ENCODE measurements at regions not wholly inside any gene's neighbourhood (a gene's known extent, or its start where the extent isn't known, plus 50 kb on each side); places are given as distances from the start of the nearest gene placed in this dataset.

DNA sequence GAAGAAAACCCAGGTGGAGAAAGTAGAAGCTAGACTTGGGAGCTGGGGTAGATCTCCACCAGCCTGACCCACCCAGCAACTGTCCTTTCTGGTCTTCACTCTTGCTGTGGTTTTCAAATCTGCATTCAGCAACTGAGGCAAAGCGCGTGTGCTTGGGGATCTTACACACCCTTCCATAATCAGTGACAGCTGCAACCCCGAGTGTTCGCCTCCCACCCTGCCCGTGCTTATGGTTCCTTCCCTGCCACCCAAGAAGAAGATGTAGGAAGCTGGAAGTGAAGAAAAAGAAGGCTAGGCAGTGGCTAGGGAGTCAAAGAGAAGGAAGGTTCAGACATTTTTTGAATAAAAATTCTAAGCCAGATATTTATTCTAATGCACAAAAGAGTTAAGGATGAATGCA lies 162.6 kb upstream of the CCND2 start:
- H3K27ac ChIP-seq (ENCODE audit: low read depth, low read length): no peak overlapping the region
- POLR2A ChIA-PET: no interaction called here
- DNase-seq (ENCODE audit: low read depth, low spot score) (no peak), ATAC-seq (no peak)
- no peak overlapping the region for H3K9ac ChIP-seq (ENCODE audit: low read length)
- no peak overlapping the region for H2AFZ ChIP-seq (ENCODE audit: low read depth, low read length, poor library complexity, severe bottlenecking)
- no peaks in the 10 kb centered on the region for H3K4me1 ChIP-seq (ENCODE audit: control insufficient read depth in 1 of 2, insufficient read depth in 2 of 2, low read length in 2 of 2)
- intact Hi-C loops (cut with micrococcal nuclease): no loop called here
- H3K4me3 ChIP-seq (replicated peaks in 1 of 2; ENCODE audit: low read depth in 1 of 2, low read length in 2 of 2): no peak overlapping the region
- H3K9me3 ChIP-seq (ENCODE audit: control insufficient read depth in 1 of 2, insufficient read depth in 1 of 2, low read depth in 1 of 2, low read length in 2 of 2): no peaks in the 10 kb centered on the region
- RAD21 ChIA-PET (ENCODE audit: low non-redundant PET in 1 of 2, low total read pairs in 2 of 2, uncharacterized antibody in 2 of 2, unreplicated experiment in 2 of 2): no interaction called here
- peaks cover 30% of the 10 kb centered on the region; the same call in 1 of the 2 replicates for H3K27me3 ChIP-seq (ENCODE audit: insufficient read depth, low read length)
- no peak for TF ChIP-seq ZFX (IDR thresholded peaks at IDR 0.05)
- TF ChIP-seq EZH2 (IDR thresholded peaks at IDR 0.05): no peak
- TF ChIP-seq FOSL1 (IDR thresholded peaks at IDR 0.05; ENCODE audit: low read depth): no peak
- no peak for TF ChIP-seq RAD21 (IDR thresholded peaks at IDR 0.05; ENCODE audit: low read depth)
- no peak for TF ChIP-seq CEBPB (IDR thresholded peaks at IDR 0.05; ENCODE audit: low read depth)
- TF ChIP-seq, protein P1, sequence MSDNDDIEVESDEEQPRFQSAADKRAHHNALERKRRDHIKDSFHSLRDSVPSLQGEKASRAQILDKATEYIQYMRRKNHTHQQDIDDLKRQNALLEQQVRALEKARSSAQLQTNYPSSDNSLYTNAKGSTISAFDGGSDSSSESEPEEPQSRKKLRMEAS (IDR thresholded peaks at IDR 0.05): no peak
- no peak for TF ChIP-seq CBX3 (IDR thresholded peaks at IDR 0.05; ENCODE audit: low read depth)
- TF ChIP-seq ELF1 (IDR thresholded peaks at IDR 0.05; ENCODE audit: borderline replicate concordance, low read depth): no peak
- no peaks in the 10 kb centered on the region for H3K79me2 ChIP-seq (ENCODE audit: insufficient read depth, low read length)
- no peaks in the 10 kb centered on the region for H4K20me1 ChIP-seq (ENCODE audit: insufficient read depth)
- no TSS peak for BruUV-seq (replicated peaks)
- no peaks in the 10 kb centered on the region for H3K36me3 ChIP-seq (ENCODE audit: control insufficient read depth in 1 of 2, insufficient read depth in 2 of 2, low read length in 2 of 2)
- no peaks in the 10 kb centered on the region for H3K9me2 ChIP-seq (ENCODE audit: insufficient read depth)
- CTCF ChIA-PET: no interaction called here
- no peak overlapping the region for H3K4me2 ChIP-seq (ENCODE audit: low read length)

GRCh38 chr12:4109826-4110225 lies 163.7 kb upstream of the CCND2 start:
- ATAC-seq (no peak), DNase-seq (ENCODE audit: low read depth, low spot score) (no peak)
- TF ChIP-seq CEBPB (IDR thresholded peaks at IDR 0.05; ENCODE audit: low read depth): no peak
- no peak for TF ChIP-seq YY1 (IDR thresholded peaks at IDR 0.05; ENCODE audit: extremely low read depth, insufficient replicate concordance, low read depth, low read length)
- TF ChIP-seq EZH2phosphoT487 (IDR thresholded peaks at IDR 0.05; ENCODE audit: borderline replicate concordance): no peak
- TF ChIP-seq POLR2AphosphoS5 (IDR thresholded peaks at IDR 0.05; ENCODE audit: low read depth, low read length): no peak
- TF ChIP-seq ZFX (IDR thresholded peaks at IDR 0.05): no peak
- TF ChIP-seq ELF1 (IDR thresholded peaks at IDR 0.05; ENCODE audit: borderline replicate concordance, low read depth): no peak
- no peak for TF ChIP-seq SP1 (IDR thresholded peaks at IDR 0.05; ENCODE audit: low read depth)
- TF ChIP-seq SRF (IDR thresholded peaks at IDR 0.05; ENCODE audit: low read depth): no peak
- TF ChIP-seq SIN3A (IDR thresholded peaks at IDR 0.05; ENCODE audit: low read depth): no peak
- no peak for TF ChIP-seq ATF3 (IDR thresholded peaks at IDR 0.05)
- TF ChIP-seq, protein P1 (IDR thresholded peaks at IDR 0.05): no peak
- H3K36me3 ChIP-seq (ENCODE audit: control insufficient read depth in 1 of 2, insufficient read depth in 2 of 2, low read length in 2 of 2): no peaks in the 10 kb centered on the region
- H3K4me1 ChIP-seq (ENCODE audit: control insufficient read depth in 1 of 2, insufficient read depth in 2 of 2, low read length in 2 of 2): no peaks in the 10 kb centered on the region
- no peaks in the 10 kb centered on the region for H3K9me3 ChIP-seq (ENCODE audit: control insufficient read depth in 1 of 2, insufficient read depth in 1 of 2, low read depth in 1 of 2, low read length in 2 of 2)
- H3K4me2 ChIP-seq (ENCODE audit: low read length): no peak overlapping the region
- no peaks in the 10 kb centered on the region for H3K79me2 ChIP-seq (ENCODE audit: insufficient read depth, low read length)
- intact Hi-C loops (cut with micrococcal nuclease): no loop called here
- no peaks in the 10 kb centered on the region for H3K9me2 ChIP-seq (ENCODE audit: insufficient read depth)
- H4K20me1 ChIP-seq (ENCODE audit: insufficient read depth): no peaks in the 10 kb centered on the region
- H3K27me3 ChIP-seq (ENCODE audit: insufficient read depth, low read length): peaks cover 29% of the 10 kb centered on the region; the same call in 1 of the 2 replicates
- no peak overlapping the region for H3K4me3 ChIP-seq (replicated peaks in 1 of 2; ENCODE audit: low read depth in 1 of 2, low read length in 2 of 2)
- no peak overlapping the region for H3K9ac ChIP-seq (ENCODE audit: low read length)
- RAD21 ChIA-PET (ENCODE audit: low non-redundant PET in 1 of 2, low total read pairs in 2 of 2, uncharacterized antibody in 2 of 2, unreplicated experiment in 2 of 2): no interaction called here
- H2AFZ ChIP-seq (ENCODE audit: low read depth, low read length, poor library complexity, severe bottlenecking): no peak overlapping the region
- POLR2A ChIA-PET: no interaction called here
- no peak overlapping the region for H3K27ac ChIP-seq (ENCODE audit: low read depth, low read length)
- BruUV-seq (replicated peaks): no TSS peak
- CTCF ChIA-PET: no interaction called here

Measured in HCT116 (cell line).